Raji (cell line): ENCODE measurements at regions not wholly inside any gene's neighbourhood (a gene's known extent, or its start where the extent isn't known, plus 50 kb on each side); places are given as distances from the start of the nearest gene placed in this dataset.

Source experiments
- POLR2A ChIP-seq: IDR thresholded peaks from 2 replicates; pipeline ENCODE4 v1.6.1; 2011; ENCODE audit warnings: low read depth, low read length, control low read depth; ENCODE audit not compliant: insufficient read depth

- TF ChIP-seq POLR2A, result no peak
Measured at GRCh38 chr11:127902382-127902781, 685.0 kb downstream of the ETS1 start.

- TF ChIP-seq POLR2A, result no peak
Measured at GRCh38 chr11:127898422-127899365, 688.7 kb downstream of the ETS1 start.

GRCh38 chr11:127895776-127896175 lies 691.6 kb downstream of the ETS1 start:
- TF ChIP-seq POLR2A, result no peak

GRCh38 chr11:127894316-127894715 lies 693.0 kb downstream of the ETS1 start:
- TF ChIP-seq POLR2A, result no peak

GRCh38 chr11:127890030-127890615 lies 697.2 kb downstream of the ETS1 start:
- TF ChIP-seq POLR2A, result no peak

- TF ChIP-seq POLR2A, result no peak
Measured at GRCh38 chr11:127888386-127888785, 699.0 kb downstream of the ETS1 start.

GRCh38 chr11:127875131-127875530 lies 712.2 kb downstream of the ETS1 start:
- no peak for TF ChIP-seq POLR2A

GRCh38 chr11:127873478-127873877 lies 713.9 kb downstream of the ETS1 start:
- no peak for TF ChIP-seq POLR2A

GRCh38 chr11:127866109-127866508 lies 721.2 kb downstream of the ETS1 start:
- no peak for TF ChIP-seq POLR2A

GRCh38 chr11:127864861-127865260 lies 722.5 kb downstream of the ETS1 start:
- no peak for TF ChIP-seq POLR2A

- no peak for TF ChIP-seq POLR2A
Measured at GRCh38 chr11:127862406-127862805, 725.0 kb downstream of the ETS1 start.

- TF ChIP-seq POLR2A, result no peak
Measured at GRCh38 chr11:127859941-127860354, 727.4 kb downstream of the ETS1 start.

- TF ChIP-seq POLR2A, result no peak
Measured at GRCh38 chr11:127844876-127845275, 742.5 kb downstream of the ETS1 start.

- no peak for TF ChIP-seq POLR2A
Measured at GRCh38 chr11:127843483-127844396, 743.6 kb downstream of the ETS1 start.

- TF ChIP-seq POLR2A, result no peak
Measured at GRCh38 chr11:127825183-127825582, 762.2 kb downstream of the ETS1 start.
